Thyroid gland (tissue), 4 donors: ENCODE measurements at regions not wholly inside any gene's neighbourhood (a gene's known extent, or its start where the extent isn't known, plus 50 kb on each side); places are given as distances from the start of the nearest gene placed in this dataset.

Source experiments
- DNase-seq, 2 donors: peaks; one replicate each; pipeline ENCODE4 v3.0.0-alpha.2; 2019
- H3K27ac ChIP-seq, 3 donors: fragments of 200-600 bp; sonication (generic); 1 replicate in 2 of 3; 2 replicates in 1 of 3; pipeline ENCODE4 v1.5.1; 2016 to 2019; ENCODE audit warnings: mild to moderate bottlenecking in 1 of 3, moderate library complexity in 1 of 3
- H3K27me3 ChIP-seq: fragments of 200-600 bp; sonication (generic); one replicate; pipeline ENCODE4 v1.5.1; 2019
- H3K36me3 ChIP-seq, 2 donors: fragments of 200-600 bp; sonication (generic); one replicate each; pipeline ENCODE4 v1.5.1; 2016 to 2019
- H3K4me1 ChIP-seq, 2 donors: fragments of 200-600 bp; sonication (generic); one replicate each; pipeline ENCODE4 v1.5.1; 2017 to 2019
- H3K4me3 ChIP-seq, 3 donors: fragments of 200-600 bp; sonication (generic); replicated peaks in 1 of 3; 1 replicate in 2 of 3; 2 replicates in 1 of 3; pipeline ENCODE4 v1.5.1; 2016; ENCODE audit warnings: mild to moderate bottlenecking in 1 of 3
- H3K9me3 ChIP-seq: fragments of 200-600 bp; sonication (generic); one replicate; pipeline ENCODE4 v1.5.1; 2017
- POLR2A ChIP-seq, 2 donors: fragments of 450-650 bp; IDR thresholded peaks; one replicate each; pipeline ENCODE4 v1.6.1; 2017; ENCODE audit warnings: antibody characterized with exemption in 2 of 2, mild to moderate bottlenecking in 2 of 2, moderate library complexity in 1 of 2
- WGBS, 2 donors: methylation state at CpG; one replicate each; pipeline ENCODE4 v1.1.5; 2017; 5-methylcytosine and 5-hydroxymethylcytosine counted together
- intact Hi-C: fragments of 100-400 bp; cut with DNase I; formaldehyde crosslinking; loops from one replicate; pipeline ENCODE4 v1.15.1; 2023
- TF ChIP-seq, protein P1 (sequence below), 6 experiments: fragments of 200-600 bp in 3 of 6; fragments of 450-650 bp in 3 of 6; sonication (generic) in 3 of 6; IDR thresholded peaks; one replicate each; pipeline ENCODE4 v1.5.1; 2016 to 2019; ENCODE audit warnings: antibody characterized with exemption in 6 of 6, mild to moderate bottlenecking in 2 of 6, inconsistent platforms in 1 of 6, moderate library complexity in 1 of 6

DNA sequence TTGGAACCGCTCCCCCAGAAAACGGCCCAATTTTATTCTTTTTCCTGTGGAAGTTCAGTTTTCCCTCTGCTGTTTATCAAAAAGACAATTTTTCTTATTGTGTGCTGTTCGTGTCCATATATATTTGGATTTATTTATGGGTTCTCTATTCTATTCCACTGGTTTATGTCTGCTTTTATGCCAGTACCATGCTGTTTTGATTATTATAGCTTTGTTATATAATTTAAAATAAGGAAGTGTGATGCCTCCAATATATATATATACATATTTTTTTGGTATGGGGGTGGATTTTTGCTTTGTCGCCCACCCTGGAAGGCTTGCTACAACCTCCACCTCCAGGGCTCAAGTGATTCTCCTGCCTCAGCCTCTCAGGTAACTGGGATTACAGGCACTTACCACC, 103.3 kb downstream of the TFAP2B start:
- H3K9me3 ChIP-seq = no peaks in the 10 kb centered on the region
- WGBS, 2 donors = 81 to 82% methylated on average over 4 of the region's 4 CpGs
- TF ChIP-seq, protein P1, sequence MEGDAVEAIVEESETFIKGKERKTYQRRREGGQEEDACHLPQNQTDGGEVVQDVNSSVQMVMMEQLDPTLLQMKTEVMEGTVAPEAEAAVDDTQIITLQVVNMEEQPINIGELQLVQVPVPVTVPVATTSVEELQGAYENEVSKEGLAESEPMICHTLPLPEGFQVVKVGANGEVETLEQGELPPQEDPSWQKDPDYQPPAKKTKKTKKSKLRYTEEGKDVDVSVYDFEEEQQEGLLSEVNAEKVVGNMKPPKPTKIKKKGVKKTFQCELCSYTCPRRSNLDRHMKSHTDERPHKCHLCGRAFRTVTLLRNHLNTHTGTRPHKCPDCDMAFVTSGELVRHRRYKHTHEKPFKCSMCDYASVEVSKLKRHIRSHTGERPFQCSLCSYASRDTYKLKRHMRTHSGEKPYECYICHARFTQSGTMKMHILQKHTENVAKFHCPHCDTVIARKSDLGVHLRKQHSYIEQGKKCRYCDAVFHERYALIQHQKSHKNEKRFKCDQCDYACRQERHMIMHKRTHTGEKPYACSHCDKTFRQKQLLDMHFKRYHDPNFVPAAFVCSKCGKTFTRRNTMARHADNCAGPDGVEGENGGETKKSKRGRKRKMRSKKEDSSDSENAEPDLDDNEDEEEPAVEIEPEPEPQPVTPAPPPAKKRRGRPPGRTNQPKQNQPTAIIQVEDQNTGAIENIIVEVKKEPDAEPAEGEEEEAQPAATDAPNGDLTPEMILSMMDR (IDR thresholded peaks at IDR 0.05) = no peak
- no peak for TF ChIP-seq POLR2A (IDR thresholded peaks at IDR 0.05)
- no peaks in the 10 kb centered on the region for H3K27me3 ChIP-seq
- H3K4me1 ChIP-seq = no peaks in the 10 kb centered on the region
- H3K27ac ChIP-seq = no peak overlapping the region
- no peak for DNase-seq
- no peaks in the 10 kb centered on the region for H3K36me3 ChIP-seq
- intact Hi-C loops = no loop called here
- no peak overlapping the region for H3K4me3 ChIP-seq

DNA sequence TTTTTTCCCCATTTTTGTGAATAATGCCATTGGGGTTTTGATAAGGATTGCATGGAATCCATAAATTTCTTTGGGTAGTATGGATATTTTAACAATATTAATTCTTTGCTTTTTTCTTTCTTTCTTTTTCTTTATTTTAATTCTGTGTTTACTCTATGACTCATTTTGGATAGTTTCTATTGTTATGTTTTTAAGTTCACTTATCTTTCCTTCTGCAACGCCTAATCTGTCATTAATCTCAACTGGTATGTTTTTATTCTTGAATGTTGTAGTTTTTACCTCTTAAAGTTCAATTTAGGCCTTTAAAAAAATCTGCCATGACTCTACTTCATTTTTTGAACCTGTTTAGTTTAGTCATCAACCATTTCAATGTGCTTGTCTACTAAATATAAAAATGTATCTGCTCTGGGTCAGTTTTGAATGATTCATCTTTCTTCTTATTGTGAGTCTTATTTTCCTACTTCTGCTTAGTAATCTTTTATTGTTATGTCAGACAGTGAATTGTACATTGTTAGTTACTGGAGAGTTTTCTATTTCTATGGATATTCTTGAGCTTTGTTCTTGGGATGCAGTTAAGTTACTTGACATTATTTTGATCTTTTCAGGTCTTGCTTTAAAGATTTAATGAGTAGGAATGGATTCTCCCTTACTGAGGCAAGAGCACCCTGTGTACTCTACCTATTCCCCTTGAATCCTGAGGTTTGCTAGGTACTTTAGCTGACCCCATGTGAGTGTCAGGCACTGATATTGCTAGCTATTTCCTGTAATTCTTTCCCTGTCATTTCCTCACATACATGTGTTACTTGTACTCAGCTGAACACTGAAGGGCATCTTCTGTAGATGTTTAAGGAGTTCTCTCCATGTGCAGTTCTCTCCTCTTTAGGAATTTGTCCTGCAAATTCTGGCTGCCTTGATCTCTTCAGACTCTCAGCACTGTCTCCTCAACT, 104.2 kb downstream of the TFAP2B start:
- Histone ChIP-seq H3K36me3 (no peaks in the 10 kb centered on the region), H3K9me3 (no peaks in the 10 kb centered on the region), H3K27ac (no peak overlapping the region), H3K27me3 (no peaks in the 10 kb centered on the region), H3K4me3 (no peak overlapping the region), H3K4me1 (no peaks in the 10 kb centered on the region)
- DNase-seq = no peak
- intact Hi-C loops = no loop called here
- TF ChIP-seq, protein P1 (IDR thresholded peaks at IDR 0.05) = no peak
- TF ChIP-seq POLR2A (IDR thresholded peaks at IDR 0.05) = no peak
- WGBS, 2 donors = 0 to 2% methylated on average over 1 of the region's 1 CpG

DNA sequence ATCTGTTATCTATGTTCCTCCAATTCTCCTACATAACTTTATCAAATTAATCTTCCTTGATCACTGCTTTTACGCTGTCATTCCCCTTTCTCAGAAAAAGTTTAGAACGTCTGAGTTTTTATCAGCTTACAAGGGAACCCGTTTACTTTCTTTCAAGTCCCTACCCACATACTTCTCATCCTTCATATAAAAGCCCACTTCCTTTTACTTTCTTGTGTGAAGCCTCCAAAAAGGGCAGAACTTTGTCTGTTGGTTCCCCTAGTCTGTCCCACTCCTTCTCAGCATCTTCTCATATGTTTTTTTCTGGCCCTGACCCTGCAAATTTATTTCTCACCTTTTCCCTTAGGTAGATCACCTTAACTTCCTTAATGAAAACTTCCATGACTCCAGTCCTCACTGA, 106.1 kb downstream of the TFAP2B start:
- Histone ChIP-seq H3K27me3 (no peaks in the 10 kb centered on the region), H3K9me3 (no peaks in the 10 kb centered on the region), H3K27ac (no peak overlapping the region), H3K36me3 (no peaks in the 10 kb centered on the region), H3K4me1 (no peaks in the 10 kb centered on the region), H3K4me3 (no peak overlapping the region)
- no peak for TF ChIP-seq POLR2A (IDR thresholded peaks at IDR 0.05)
- TF ChIP-seq, protein P1 (IDR thresholded peaks at IDR 0.05) = no peak
- WGBS, 2 donors = 62% methylated on average over 3 of the region's 3 CpGs
- DNase-seq = no peak
- intact Hi-C loops = no loop called here

DNA sequence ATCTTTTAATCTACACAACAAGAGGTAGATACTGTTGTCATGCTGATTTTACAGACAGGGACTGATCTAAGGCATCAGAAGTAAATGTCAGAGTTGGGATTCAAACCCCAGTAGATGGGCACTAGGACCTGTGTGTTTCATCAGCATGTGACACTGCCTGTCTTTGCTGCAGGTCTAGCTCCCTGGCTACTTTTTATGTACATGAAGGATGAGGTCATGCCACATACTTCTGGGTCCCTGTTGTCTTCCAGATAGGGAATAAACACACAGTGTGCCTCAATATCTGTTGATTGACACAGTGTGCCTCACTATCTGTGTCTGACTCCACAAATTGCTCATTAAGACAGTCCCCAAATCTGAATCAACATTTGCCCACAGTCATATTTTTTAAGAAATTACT, 106.9 kb downstream of the TFAP2B start:
- no peak for TF ChIP-seq POLR2A (IDR thresholded peaks at IDR 0.05)
- TF ChIP-seq, protein P1 (IDR thresholded peaks at IDR 0.05) = no peak
- Histone ChIP-seq H3K27ac (no peak overlapping the region), H3K27me3 (no peaks in the 10 kb centered on the region), H3K36me3 (no peaks in the 10 kb centered on the region), H3K4me3 (no peak overlapping the region), H3K4me1 (no peaks in the 10 kb centered on the region), H3K9me3 (no peaks in the 10 kb centered on the region)
- DNase-seq = no peak
- intact Hi-C loops = no loop called here

DNA sequence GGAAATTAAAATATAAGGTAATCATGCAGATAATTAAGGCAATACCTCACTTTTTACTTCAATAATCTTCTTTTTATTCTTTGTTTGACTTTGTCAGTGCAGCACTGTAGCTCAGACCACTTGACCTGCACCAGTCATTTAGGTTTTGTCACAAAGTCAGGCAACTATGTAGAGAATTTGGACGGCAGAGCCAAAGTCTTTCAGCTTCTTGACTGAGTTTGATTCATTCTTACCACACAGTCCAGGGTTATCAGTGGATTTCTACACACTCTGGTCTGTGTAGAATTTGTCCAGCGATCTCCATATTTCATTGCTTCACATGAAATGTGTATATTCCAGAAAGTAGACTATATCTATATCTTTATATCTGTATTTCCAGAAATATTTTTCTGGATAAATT, 107.3 kb downstream of the TFAP2B start:
- no peaks in the 10 kb centered on the region for H3K27me3 ChIP-seq
- H3K4me3 ChIP-seq = no peak overlapping the region
- TF ChIP-seq POLR2A (IDR thresholded peaks at IDR 0.05) = no peak
- TF ChIP-seq, protein P1 (IDR thresholded peaks at IDR 0.05) = no peak
- intact Hi-C loops = no loop called here
- WGBS, 2 donors = 49 to 58% methylated on average over 2 of the region's 2 CpGs
- H3K9me3 ChIP-seq = no peaks in the 10 kb centered on the region
- no peak overlapping the region for H3K27ac ChIP-seq
- H3K4me1 ChIP-seq = no peaks in the 10 kb centered on the region
- no peaks in the 10 kb centered on the region for H3K36me3 ChIP-seq
- DNase-seq = no peak
